Right atrium auricular region (tissue), 2 donors: ENCODE measurements at regions not wholly inside any gene's neighbourhood (a gene's known extent, or its start where the extent isn't known, plus 50 kb on each side); places are given as distances from the start of the nearest gene placed in this dataset.

Experiments
- DNase-seq: peaks from one replicate; pipeline ENCODE4 v3.0.0-alpha.2; 2019; ENCODE audit warnings: low spot score
- H3K27ac ChIP-seq, 2 donors: fragments of 200-600 bp; sonication (generic); 1 replicate in 1 of 2; 2 replicates in 1 of 2; pipeline ENCODE4 v1.5.1; 2016 to 2019
- H3K27me3 ChIP-seq, 2 donors: fragments of 200-600 bp; sonication (generic); one replicate each; pipeline versions ENCODE4 v1.5.1 to v1.6.0; 2017 to 2019
- H3K36me3 ChIP-seq: fragments of 200-600 bp; sonication (generic); one replicate; pipeline ENCODE4 v1.5.1; 2016
- H3K4me1 ChIP-seq, 2 donors: fragments of 200-600 bp; sonication (generic); one replicate each; pipeline versions ENCODE4 v1.5.1 to v1.6.0; 2017 to 2019
- H3K4me3 ChIP-seq, 2 donors: fragments of 200-600 bp; sonication (generic); 1 replicate in 1 of 2; 2 replicates in 1 of 2; pipeline ENCODE4 v1.5.1; 2017 to 2019; ENCODE audit warnings: mild to moderate bottlenecking in 1 of 2, moderate library complexity in 1 of 2
- H3K9me3 ChIP-seq, 2 donors: fragments of 200-600 bp; sonication (generic); one replicate each; pipeline ENCODE4 v1.5.1; 2019
- CTCF ChIP-seq, 2 donors: fragments of 200-600 bp; sonication (generic); IDR thresholded peaks; one replicate each; pipeline ENCODE4 v1.5.1; 2019; ENCODE audit warnings: antibody characterized with exemption in 2 of 2

DNA sequence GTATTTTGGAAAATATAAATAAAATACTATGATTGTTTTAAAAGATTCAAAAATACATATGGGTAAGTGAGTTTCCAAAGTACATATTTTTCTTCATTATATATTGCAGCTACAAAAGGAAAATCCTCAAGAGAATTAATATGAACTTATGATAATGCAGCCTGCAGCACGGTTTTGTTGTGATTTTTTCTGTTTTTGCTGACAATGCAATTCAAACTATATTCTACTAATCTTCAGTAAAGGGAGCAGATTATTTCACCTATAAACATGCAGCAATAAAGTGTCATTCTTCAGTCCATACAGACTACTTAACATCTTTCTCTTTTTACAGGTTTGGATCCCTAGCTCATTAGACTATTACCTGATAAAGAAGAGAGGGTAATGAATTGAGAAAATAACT lies 582.1 kb upstream of the MGAT4C start:
- Histone ChIP-seq H3K4me1 (no peaks in the 10 kb centered on the region), H3K4me3 (peak overlapping the region in 1 of 2 donors; percentile 24), H3K9me3 (no peaks in the 10 kb centered on the region), H3K27ac (no peak overlapping the region), H3K36me3 (no peaks in the 10 kb centered on the region), H3K27me3 (no peaks in the 10 kb centered on the region)
- DNase-seq = no peak
- no peak for TF ChIP-seq CTCF (IDR thresholded peaks at IDR 0.05)

GRCh38 chr12:86837246-86837645 lies 581.1 kb upstream of the MGAT4C start:
- Histone ChIP-seq H3K4me1 (no peaks in the 10 kb centered on the region), H3K4me3 (no peak overlapping the region), H3K27ac (no peak overlapping the region), H3K36me3 (no peaks in the 10 kb centered on the region), H3K27me3 (no peaks in the 10 kb centered on the region), H3K9me3 (no peaks in the 10 kb centered on the region)
- no peak for DNase-seq
- TF ChIP-seq CTCF (IDR thresholded peaks at IDR 0.05) = no peak

GRCh38 chr12:86834217-86834616 lies 578.0 kb upstream of the MGAT4C start:
- DNase-seq = no peak
- no peaks in the 10 kb centered on the region for H3K27me3 ChIP-seq
- H3K27ac ChIP-seq = no peak overlapping the region
- H3K4me1 ChIP-seq = no peaks in the 10 kb centered on the region
- TF ChIP-seq CTCF (IDR thresholded peaks at IDR 0.05) = no peak
- H3K36me3 ChIP-seq = no peaks in the 10 kb centered on the region
- H3K4me3 ChIP-seq = no peak overlapping the region
- no peaks in the 10 kb centered on the region for H3K9me3 ChIP-seq

- DNase-seq = no peak
- H3K27me3 ChIP-seq = no peaks in the 10 kb centered on the region
- H3K4me3 ChIP-seq = no peak overlapping the region
- H3K27ac ChIP-seq = no peak overlapping the region
- H3K9me3 ChIP-seq = no peaks in the 10 kb centered on the region
- H3K36me3 ChIP-seq = no peaks in the 10 kb centered on the region
- no peak for TF ChIP-seq CTCF (IDR thresholded peaks at IDR 0.05)
- no peaks in the 10 kb centered on the region for H3K4me1 ChIP-seq
Observed at GRCh38 chr12:86827409-86827808, 571.2 kb upstream of the MGAT4C start.

GRCh38 chr12:86826051-86826450 lies 569.9 kb upstream of the MGAT4C start:
- no peaks in the 10 kb centered on the region for H3K27me3 ChIP-seq
- no peaks in the 10 kb centered on the region for H3K4me1 ChIP-seq
- TF ChIP-seq CTCF (IDR thresholded peaks at IDR 0.05) = no peak
- DNase-seq = no peak
- no peaks in the 10 kb centered on the region for H3K36me3 ChIP-seq
- H3K27ac ChIP-seq = no peak overlapping the region
- H3K9me3 ChIP-seq = no peaks in the 10 kb centered on the region
- no peak overlapping the region for H3K4me3 ChIP-seq

- Histone ChIP-seq H3K36me3 (no peaks in the 10 kb centered on the region), H3K4me3 (no peak overlapping the region), H3K9me3 (no peaks in the 10 kb centered on the region), H3K27me3 (no peaks in the 10 kb centered on the region), H3K4me1 (no peaks in the 10 kb centered on the region), H3K27ac (no peak overlapping the region)
- no peak for TF ChIP-seq CTCF (IDR thresholded peaks at IDR 0.05)
- no peak for DNase-seq
Observed at GRCh38 chr12:86801439-86801838, 545.2 kb upstream of the MGAT4C start.
